AG09309 (cell line): ENCODE measurements at regions not wholly inside any gene's neighbourhood (a gene's known extent, or its start where the extent isn't known, plus 50 kb on each side); places are given as distances from the start of the nearest gene placed in this dataset.

Source experiments
- DNase-seq: peaks from one replicate; pipeline ENCODE4 v3.0.0-alpha.2; 2010; ENCODE audit warnings: low read depth
- H3K4me3 ChIP-seq: 2 replicates; pipeline ENCODE4 v1.5.1; 2011; ENCODE audit warnings: mild to moderate bottlenecking, low read depth, low read length, moderate library complexity; ENCODE audit not compliant: control insufficient read depth
- CTCF ChIP-seq: IDR thresholded peaks from 2 replicates; pipeline ENCODE4 v1.5.1; 2011; ENCODE audit warnings: mild to moderate bottlenecking, low read depth, low read length, inconsistent platforms; ENCODE audit not compliant: insufficient read depth, control insufficient read depth; ENCODE audit errors: missing control alignments

- no peak for TF ChIP-seq CTCF
- no peak for DNase-seq
- H3K4me3 ChIP-seq, result no peak overlapping the region
These were observed 695.6 kb upstream of the FAM241A start for GRCh38 chr4:111449657-111450056.

- H3K4me3 ChIP-seq, result no peak overlapping the region
- TF ChIP-seq CTCF, result no peak
- no peak for DNase-seq
These were observed 694.4 kb upstream of the FAM241A start for GRCh38 chr4:111450867-111451266.

GRCh38 chr4:111453216-111453615 lies 692.0 kb upstream of the FAM241A start:
- no peak for TF ChIP-seq CTCF
- no peak for DNase-seq
- no peak overlapping the region for H3K4me3 ChIP-seq

- no peak for DNase-seq
- TF ChIP-seq CTCF, result no peak
- H3K4me3 ChIP-seq, result no peak overlapping the region
These were observed 690.3 kb upstream of the FAM241A start for GRCh38 chr4:111454961-111455360.

- H3K4me3 ChIP-seq, result no peak overlapping the region
- DNase-seq, result peak; percentile 23
- no peak for TF ChIP-seq CTCF
These were observed 680.8 kb upstream of the FAM241A start for GRCh38 chr4:111464251-111465045.

- TF ChIP-seq CTCF, result no peak
- no peak overlapping the region for H3K4me3 ChIP-seq
- no peak for DNase-seq
These were observed 678.2 kb upstream of the FAM241A start for GRCh38 chr4:111466811-111467604.
